C4-2B (cell line): ENCODE measurements at regions not wholly inside any gene's neighbourhood (a gene's known extent, or its start where the extent isn't known, plus 50 kb on each side); places are given as distances from the start of the nearest gene placed in this dataset.
"Not testable (repeated sequence)": the region's sequence is repeated elsewhere in the genome, so short reads cannot be mapped to it uniquely, and the experiment has no call there.

ENCODE experiments used
- H3K27ac ChIP-seq: fragments of 450-650 bp; 2 replicates; pipeline ENCODE4 v1.5.1; 2017
- ZFX ChIP-seq: fragments of 450-650 bp; IDR thresholded peaks from 2 replicates; pipeline ENCODE4 v1.6.1; 2017
- TF ChIP-seq, protein P1 (sequence below): fragments of 450-650 bp; conservative IDR thresholded peaks from 2 replicates; pipeline ENCODE4 v1.5.1; 2017; ENCODE audit warnings: mild to moderate bottlenecking

DNA sequence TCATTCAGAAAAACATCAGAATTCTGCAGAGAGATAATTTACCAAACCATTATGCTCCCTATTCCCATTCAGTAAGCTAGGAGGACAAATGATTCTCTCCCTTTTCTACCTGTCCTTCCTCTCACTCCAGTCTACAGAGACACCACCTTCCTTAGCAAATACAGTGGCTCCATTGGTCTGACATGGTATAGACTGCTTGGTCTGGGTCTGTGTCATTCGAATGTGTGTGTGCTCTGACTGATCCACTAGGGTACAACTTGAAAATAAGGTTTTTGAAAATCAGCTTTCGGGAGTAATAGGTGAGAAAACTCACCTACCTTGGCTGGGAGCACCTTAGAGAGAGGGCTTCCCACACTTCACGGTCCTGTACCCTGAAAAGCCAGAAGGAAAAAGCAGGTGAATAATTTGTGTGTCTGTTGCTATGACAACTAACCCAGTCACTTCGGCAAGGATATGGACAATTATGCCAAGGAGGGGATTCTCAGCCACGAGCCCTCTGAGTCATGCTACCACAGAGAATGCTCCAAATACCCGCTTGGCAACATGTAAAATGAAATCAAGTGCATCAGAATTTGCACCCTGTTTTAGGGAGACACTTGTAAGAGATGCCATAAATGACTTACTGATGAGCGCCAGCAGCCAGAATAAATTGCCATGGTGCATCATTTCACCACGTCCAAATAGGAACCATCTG is 114.5 kb upstream of the PRKCQ start:
- no peak for TF ChIP-seq ZFX
- TF ChIP-seq, protein P1, sequence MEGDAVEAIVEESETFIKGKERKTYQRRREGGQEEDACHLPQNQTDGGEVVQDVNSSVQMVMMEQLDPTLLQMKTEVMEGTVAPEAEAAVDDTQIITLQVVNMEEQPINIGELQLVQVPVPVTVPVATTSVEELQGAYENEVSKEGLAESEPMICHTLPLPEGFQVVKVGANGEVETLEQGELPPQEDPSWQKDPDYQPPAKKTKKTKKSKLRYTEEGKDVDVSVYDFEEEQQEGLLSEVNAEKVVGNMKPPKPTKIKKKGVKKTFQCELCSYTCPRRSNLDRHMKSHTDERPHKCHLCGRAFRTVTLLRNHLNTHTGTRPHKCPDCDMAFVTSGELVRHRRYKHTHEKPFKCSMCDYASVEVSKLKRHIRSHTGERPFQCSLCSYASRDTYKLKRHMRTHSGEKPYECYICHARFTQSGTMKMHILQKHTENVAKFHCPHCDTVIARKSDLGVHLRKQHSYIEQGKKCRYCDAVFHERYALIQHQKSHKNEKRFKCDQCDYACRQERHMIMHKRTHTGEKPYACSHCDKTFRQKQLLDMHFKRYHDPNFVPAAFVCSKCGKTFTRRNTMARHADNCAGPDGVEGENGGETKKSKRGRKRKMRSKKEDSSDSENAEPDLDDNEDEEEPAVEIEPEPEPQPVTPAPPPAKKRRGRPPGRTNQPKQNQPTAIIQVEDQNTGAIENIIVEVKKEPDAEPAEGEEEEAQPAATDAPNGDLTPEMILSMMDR, result no peak
- H3K27ac ChIP-seq, result no peak overlapping the region

DNA sequence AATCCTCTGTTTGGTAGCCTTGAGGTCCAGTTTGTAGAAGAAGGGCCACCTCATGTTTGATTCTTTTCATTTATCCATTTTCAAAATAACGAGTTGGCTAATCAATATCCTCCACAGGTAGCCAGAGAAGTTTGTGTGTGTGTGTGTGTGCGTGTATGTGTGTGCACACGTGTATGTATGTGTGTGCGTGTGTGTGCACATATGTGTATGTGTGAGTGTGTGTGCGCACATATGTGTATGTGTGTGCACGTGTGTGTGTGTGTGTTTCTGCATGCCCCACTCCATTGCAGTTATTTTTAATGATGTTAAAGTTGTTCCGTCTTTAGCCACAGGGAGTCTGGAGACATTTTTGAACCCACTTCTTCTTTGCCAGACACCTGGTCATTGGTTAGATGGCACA is 112.8 kb upstream of the PRKCQ start:
- no peak for TF ChIP-seq ZFX
- TF ChIP-seq, protein P1, result no peak
- H3K27ac ChIP-seq, result no peak overlapping the region

DNA sequence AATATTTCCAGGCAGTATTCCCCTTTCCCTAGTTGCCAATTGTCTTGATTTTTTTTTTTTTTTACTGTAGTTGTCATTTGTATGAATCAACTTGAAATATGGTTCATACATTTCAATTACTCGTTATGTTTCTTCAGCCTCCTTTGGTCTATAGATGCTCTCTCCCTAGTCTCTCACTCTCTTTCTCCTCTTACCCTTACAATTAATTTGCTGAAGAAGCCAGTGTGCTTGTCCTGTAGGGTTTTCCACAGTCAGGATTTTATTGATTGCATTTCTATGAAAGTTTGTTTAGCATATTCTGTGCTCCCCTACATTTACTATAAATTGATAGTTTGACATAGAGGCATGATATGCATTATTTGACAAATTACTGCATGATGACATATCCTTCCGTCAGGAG is 112.0 kb upstream of the PRKCQ start:
- no peak overlapping the region for H3K27ac ChIP-seq
- TF ChIP-seq, protein P1, result no peak
- TF ChIP-seq ZFX, result no peak

DNA sequence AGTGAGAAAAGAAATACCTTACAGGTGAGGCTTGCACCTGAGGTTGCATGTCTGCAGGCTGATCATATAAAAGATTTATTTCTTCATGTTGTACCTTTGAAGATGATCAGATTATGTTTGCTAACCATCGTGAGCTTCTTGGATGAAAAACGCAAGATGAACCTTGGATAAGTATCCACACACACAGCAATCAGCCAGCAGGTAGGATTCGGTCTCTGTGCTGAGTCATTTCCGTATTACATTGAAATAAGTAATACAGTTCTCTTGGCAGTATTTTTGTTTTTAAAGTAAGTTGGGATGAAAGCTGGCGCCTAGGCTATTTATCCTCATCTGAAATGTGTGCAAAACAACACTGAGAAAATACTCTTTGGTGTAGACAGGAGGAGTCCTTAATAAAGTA is 109.0 kb upstream of the PRKCQ start:
- TF ChIP-seq ZFX, result no peak
- TF ChIP-seq, protein P1, result no peak

DNA sequence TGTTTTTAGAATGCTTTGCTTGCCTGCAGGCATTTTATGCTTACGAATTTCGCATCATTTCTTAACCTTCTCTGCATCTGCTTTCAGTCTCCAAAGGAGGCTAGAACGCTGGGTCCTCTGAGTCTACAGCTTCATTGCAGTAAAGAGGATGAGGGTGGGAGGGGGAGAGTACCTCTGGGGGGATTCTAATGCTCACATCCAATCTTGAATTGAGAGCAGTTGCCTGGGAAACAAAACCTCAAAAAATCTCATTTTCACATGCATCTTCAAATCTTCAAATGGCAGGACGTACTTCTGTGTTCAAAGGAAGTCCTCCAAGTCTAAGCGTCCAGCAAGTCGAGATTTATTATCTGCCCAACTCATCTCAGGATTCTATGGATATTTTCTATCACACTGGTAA is 100.7 kb upstream of the PRKCQ start:
- TF ChIP-seq ZFX, result no peak
- TF ChIP-seq, protein P1, result no peak
- H3K27ac ChIP-seq, result no peak overlapping the region

More for the DNA sequence above, 109.0 kb upstream of the PRKCQ start:
- no peak overlapping the region for H3K27ac ChIP-seq

DNA sequence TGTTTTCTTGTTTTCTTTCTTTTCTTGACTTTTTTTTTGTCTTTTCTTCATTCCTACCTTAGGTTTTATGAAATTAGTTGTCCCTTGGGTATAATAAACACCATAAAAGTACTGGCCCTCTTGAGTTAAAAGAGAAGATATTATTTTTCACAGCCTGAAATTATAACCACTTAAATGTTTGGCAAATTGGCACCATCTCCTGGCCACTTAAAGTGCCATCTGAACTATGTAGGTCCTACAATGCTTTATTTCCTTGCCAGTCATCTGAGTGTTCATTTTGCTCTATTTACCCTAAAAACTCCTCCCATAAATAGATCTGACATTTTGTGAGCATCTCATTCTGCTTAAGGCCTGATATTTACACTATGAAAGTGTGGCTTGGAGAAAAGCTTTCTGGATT is 98.9 kb upstream of the PRKCQ start:
- H3K27ac ChIP-seq, result no peak overlapping the region
- TF ChIP-seq ZFX, result no peak
- TF ChIP-seq, protein P1, result no peak

DNA sequence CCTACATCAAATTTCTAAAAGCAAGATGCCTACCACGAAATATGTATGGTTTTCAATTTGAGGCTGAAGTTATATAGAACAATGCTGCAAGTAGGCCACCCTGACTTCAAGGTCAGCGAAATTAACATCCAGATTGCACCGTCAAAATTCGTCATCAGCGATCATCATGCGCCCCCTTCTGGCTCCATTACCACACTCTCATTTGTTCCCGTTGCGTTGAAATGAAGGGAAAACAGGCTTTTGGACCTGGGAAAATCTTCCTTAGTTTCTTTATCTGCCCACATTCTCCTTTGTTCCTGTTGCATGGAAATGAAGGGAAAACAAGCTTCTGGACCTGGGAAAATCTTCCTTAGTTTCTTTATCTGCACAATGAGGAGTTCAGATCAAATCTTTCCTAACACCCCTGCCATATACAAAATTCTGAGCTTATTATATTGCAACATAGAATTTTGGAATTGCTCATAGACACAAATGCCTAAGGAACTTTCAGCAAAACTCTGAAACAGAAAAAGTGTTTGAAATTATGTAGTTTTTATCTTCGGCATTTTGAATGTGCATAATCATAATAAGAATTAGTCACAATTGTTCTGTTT is 98.2 kb upstream of the PRKCQ start:
- no peak overlapping the region for H3K27ac ChIP-seq
- TF ChIP-seq, protein P1, result peak; percentile 89
- TF ChIP-seq ZFX, result no peak

DNA sequence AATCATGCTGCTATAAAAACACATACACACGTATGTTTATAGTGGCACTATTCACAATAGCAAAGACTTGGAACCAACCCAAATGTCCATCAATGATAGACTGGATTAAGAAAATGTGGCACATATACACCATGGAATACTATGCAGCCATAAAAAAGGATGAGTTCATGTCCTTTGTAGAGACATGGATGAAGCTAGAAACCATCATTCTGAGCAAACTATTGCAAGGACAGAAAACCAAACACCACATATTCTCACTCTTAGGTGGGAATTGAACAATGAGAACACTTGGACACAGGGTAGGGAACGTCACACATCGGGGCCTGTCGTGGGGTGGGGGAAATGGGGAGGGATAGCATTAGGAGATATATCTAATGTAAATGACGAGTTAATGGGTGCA is 97.1 kb upstream of the PRKCQ start:
- H3K27ac ChIP-seq, result not testable (repeated sequence)
